ENCODE measurements at regions not wholly inside any gene's neighbourhood (a gene's known extent, or its start where the extent isn't known, plus 50 kb on each side); places are given as distances from the start of the nearest gene placed in this dataset.

GRCh38 chr5:123997462-123998215 is 485.7 kb downstream of the CSNK1G3 start:
- TF ChIP-seq CTCF (conservative IDR thresholded peaks at IDR 0.05) (no peak), ZFX (IDR thresholded peaks at IDR 0.05) (no peak)
